ENCODE measurements at regions not wholly inside any gene's neighbourhood (a gene's known extent, or its start where the extent isn't known, plus 50 kb on each side); places are given as distances from the start of the nearest gene placed in this dataset.
"Not testable (repeated sequence)": the region's sequence is repeated elsewhere in the genome, so short reads cannot be mapped to it uniquely, and the experiment has no call there.

DNA sequence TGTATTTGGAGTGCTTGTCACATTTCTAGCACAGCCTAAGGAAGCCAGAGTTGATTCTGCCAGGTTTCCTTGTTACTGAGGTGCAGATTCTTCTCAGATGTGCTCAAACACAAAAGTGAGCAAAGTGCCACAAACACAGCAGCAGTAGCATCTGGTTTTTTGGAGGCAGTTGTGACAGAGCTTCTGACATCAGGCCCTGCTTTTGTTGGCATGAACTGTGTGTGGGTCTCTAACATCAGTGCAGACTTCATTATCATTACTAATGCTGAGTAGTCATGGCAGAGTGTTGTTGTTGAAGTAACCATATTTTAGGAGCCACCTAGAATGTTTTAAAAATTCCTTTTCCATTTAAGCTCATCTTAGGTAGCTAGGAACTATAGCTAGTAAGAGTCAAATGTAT, 656.6 kb downstream of the ANKRD50 start:
- ATAC-seq (replicated peaks) (no peak), DNase-seq (no peak)
- Mint-ChIP-seq H3K27ac (no peak overlapping the region), H3K27me3 (peaks cover 0 to 8% of the 10 kb centered on the region in 2 donors), H3K36me3 (no peaks in the 10 kb centered on the region), H3K4me3 (no peak overlapping the region), H3K9me3 (no peaks in the 10 kb centered on the region), H3K4me1 (peaks cover 8 to 10% of the 10 kb centered on the region in 2 donors)

DNA sequence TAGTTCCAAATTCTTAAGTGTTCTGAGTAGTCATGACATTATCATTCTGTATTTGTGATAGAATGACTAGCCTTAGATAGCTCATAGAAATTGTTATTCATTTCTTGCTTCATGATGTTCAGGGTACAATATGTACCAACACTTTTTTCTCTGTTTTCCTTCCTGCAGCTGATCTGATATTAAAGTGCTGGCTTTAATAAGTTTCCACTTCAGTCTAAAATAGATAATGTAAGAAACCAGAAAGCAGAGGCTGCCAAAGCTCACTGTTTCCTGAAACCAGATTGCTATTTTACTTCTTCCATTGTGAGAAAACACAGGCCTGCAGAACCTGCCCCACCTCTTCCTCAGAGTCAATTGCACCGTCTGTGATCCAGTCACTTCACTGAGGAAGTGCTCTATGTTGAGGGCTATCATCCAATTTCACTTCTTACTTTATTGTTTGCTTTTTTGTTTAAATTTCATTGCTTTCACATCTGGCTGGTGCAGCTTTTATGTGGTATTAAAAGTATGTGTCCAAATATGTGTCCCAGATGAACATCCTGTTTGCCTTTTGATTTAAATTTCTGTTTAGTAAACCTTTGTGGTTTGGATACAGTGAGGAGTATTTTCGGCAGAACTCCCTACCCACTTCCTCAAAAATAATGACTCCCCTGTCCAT, 652.1 kb downstream of the ANKRD50 start:
- Mint-ChIP-seq H3K27me3 (no peaks in the 10 kb centered on the region), H3K4me1 (peaks cover 8 to 12% of the 10 kb centered on the region in 2 donors), H3K36me3 (no peaks in the 10 kb centered on the region), H3K9me3 (no peaks in the 10 kb centered on the region), H3K27ac (no peak overlapping the region), H3K4me3 (peak overlapping the region; percentile 2 to 14)
- peak; percentile 68 to 71 for ATAC-seq (replicated peaks)
- no peak for DNase-seq

DNA sequence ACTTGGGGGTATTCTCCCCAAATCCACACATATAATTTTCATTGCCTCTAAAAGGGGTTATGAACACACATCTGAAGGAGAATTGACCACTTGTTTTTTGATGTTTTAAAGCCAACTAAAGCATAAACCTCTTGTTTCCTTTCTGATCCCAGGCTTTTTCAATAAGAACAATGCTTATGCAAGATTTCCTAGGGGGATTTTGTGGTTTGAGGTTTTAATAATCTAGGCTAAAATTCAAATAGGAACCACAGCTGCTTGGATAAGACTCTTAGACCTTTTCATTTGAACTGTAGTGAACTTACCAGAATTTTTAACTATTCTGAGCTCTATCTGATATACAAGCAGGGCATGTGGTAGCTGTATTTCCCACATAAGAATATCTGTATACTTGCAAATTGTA, 651.1 kb downstream of the ANKRD50 start:
- H3K27me3 Mint-ChIP-seq: no peaks in the 10 kb centered on the region
- H3K9me3 Mint-ChIP-seq: no peaks in the 10 kb centered on the region
- DNase-seq: no peak
- no peak overlapping the region for H3K27ac Mint-ChIP-seq
- H3K4me3 Mint-ChIP-seq: no peak overlapping the region
- ATAC-seq (replicated peaks): no peak
- peaks cover 8 to 12% of the 10 kb centered on the region in 2 donors for H3K4me1 Mint-ChIP-seq
- H3K36me3 Mint-ChIP-seq: no peaks in the 10 kb centered on the region

DNA sequence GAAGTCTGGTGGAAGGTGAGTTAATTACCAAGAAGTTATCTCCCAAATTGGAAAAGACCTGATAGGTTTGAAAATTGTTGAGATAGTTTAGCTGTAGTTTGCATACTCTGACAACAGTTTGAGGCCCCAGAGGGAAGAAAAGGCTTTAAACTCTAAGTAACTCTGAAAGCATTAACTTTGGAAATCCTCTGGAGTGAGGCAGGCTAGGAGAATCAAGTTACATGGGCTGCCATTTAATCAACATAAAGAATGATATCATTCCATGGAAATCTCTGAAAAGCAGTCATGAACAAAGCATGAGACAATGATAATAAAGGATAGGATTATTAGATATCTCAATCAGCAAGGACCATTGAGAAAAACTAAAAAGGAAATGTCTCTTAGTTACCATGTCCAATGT, 647.1 kb downstream of the ANKRD50 start:
- Mint-ChIP-seq H3K27ac (no peak overlapping the region), H3K4me1 (peaks cover 4 to 6% of the 10 kb centered on the region in 2 donors), H3K9me3 (peaks cover 5% of the 10 kb centered on the region in 2 donors), H3K4me3 (no peak overlapping the region), H3K36me3 (peaks cover 0 to under 1% of the 10 kb centered on the region in 2 donors), H3K27me3 (no peaks in the 10 kb centered on the region)
- ATAC-seq (replicated peaks) (no peak), DNase-seq (no peak)

DNA sequence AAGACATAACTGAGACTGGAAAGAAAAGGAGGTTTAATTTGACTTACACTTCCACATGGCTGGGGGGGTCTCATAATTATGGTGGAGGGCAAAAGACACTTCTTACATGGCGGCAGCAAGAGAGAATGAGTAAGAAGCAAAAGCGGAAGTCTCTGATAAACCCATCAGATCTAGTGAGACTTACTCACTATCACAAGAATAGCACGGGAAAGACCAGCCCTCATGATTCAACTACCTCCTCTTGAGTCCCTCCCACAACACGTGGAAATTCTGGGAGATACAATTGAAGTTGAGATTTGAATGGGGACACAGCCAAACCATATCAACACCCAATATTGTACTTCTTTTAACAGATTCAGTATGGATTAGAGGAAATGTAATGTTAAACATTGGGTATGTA, 646.6 kb downstream of the ANKRD50 start:
- peaks cover 10% of the 10 kb centered on the region in 2 donors for H3K9me3 Mint-ChIP-seq
- no peak for DNase-seq
- no peak overlapping the region for H3K4me3 Mint-ChIP-seq
- H3K4me1 Mint-ChIP-seq: peaks cover 0 to 1% of the 10 kb centered on the region in 2 donors
- ATAC-seq (replicated peaks): no peak
- H3K36me3 Mint-ChIP-seq: peaks cover 1 to 5% of the 10 kb centered on the region in 2 donors
- H3K27ac Mint-ChIP-seq: no peak overlapping the region
- no peaks in the 10 kb centered on the region for H3K27me3 Mint-ChIP-seq

DNA sequence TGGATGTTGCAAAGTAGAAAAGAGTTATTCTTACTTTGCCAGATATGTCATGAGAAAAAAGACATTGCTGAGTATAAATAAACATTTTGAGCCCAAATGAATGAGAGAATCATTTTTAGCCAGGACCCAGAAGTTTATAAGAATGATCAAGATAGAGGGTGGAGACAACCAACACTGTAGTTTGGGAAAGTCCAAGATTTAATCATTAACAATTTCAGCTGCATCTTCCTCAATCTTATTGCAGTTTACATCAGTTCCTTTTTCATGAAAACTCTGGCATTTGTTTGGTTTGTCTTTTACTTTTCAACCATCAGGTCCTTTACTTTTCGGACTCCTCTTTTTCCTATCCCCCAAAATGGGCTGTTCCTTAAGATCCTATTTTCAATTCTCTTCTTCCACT, 645.9 kb downstream of the ANKRD50 start:
- ATAC-seq (replicated peaks): no peak
- no peak overlapping the region for H3K4me3 Mint-ChIP-seq
- peaks cover 14 to 17% of the 10 kb centered on the region in 2 donors for H3K9me3 Mint-ChIP-seq
- peaks cover 1 to 6% of the 10 kb centered on the region in 2 donors for H3K36me3 Mint-ChIP-seq
- H3K27ac Mint-ChIP-seq: no peak overlapping the region
- no peaks in the 10 kb centered on the region for H3K4me1 Mint-ChIP-seq
- no peaks in the 10 kb centered on the region for H3K27me3 Mint-ChIP-seq
- DNase-seq: no peak

DNA sequence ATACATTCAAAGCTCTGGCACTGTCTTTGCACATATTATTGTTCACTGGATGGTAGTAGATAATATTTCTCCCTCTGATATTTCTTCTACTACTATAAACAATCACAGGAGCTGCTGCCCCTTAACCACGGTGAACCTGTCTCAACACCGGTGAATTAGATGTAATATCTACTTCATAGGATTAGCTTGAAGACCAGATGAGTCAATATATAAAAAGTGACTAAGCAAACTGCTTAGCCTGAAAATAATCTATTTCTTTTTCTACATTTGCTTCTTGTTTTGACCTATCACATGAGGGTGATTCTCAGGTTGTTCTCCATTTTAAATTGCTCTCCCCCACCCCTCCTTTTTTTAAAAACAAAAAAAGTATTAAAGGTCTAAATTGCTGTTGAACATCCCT, 645.5 kb downstream of the ANKRD50 start:
- Mint-ChIP-seq H3K27ac (no peak overlapping the region), H3K27me3 (no peaks in the 10 kb centered on the region), H3K9me3 (peaks cover 17 to 18% of the 10 kb centered on the region in 2 donors), H3K36me3 (peaks cover 1 to 6% of the 10 kb centered on the region in 2 donors), H3K4me3 (no peak overlapping the region), H3K4me1 (no peaks in the 10 kb centered on the region)
- no peak for DNase-seq
- no peak for ATAC-seq (replicated peaks)

DNA sequence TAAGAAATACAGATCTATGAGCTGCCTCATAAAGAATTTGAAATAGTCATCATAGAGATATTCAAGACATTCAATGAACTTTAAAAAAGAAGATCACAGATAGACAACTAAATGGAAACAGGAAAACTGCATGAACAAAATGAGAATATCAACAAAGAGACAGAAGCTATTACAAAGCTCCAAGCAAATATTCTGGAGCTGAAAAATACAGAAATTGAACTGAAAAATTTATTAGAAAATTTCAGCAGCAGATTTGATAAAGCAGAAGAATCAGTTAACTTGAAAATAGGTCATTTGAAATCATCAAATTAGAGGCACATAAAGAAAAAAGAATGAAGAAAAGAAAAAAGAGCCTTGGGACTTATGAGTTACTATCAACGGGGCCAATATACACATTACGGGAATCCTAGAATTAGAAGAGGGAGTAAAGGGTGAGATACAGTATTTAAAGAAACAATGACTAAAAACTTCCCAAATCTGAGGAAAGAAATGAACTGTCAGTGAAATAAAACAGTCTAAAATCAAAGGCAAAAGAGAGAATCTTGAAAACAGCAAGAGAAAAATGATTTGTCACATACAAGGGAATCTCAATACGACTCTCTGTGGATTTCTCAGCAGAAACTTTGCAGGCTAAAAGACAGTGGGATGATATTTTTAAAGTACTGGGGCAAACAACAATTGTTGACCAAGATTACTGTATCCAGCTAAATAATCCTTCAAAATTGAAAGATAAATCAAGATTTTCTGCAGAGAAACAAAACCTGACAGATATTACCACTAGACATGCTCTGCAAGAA, 641.6 kb downstream of the ANKRD50 start:
- Mint-ChIP-seq H3K9me3 (peaks cover 18 to 28% of the 10 kb centered on the region in 2 donors), H3K27me3 (no peaks in the 10 kb centered on the region), H3K4me1 (no peaks in the 10 kb centered on the region), H3K36me3 (peaks cover 1 to 6% of the 10 kb centered on the region in 2 donors), H3K27ac (no peak overlapping the region), H3K4me3 (no peak overlapping the region)
- ATAC-seq (replicated peaks): no peak
- DNase-seq: no peak

DNA sequence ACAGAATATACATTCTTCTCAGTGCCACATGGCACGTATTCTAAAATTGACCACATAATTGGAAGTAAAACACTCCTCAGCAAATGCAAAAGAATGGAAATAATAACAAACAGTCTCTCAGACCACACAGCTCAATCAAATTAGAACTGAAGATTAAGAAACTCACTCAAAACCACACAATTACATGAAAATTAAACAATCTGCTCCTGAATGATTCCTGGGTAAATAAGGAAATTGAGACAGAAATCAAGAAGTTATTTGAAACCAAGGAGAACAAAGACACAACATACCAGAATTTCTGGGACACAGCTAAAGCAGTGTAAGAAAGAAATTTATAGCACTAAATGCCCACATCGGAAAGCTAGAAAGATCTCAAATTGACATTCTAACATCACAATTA, 637.3 kb downstream of the ANKRD50 start:
- DNase-seq; H3K27me3 Mint-ChIP-seq; H3K27ac Mint-ChIP-seq; ATAC-seq (replicated peaks); H3K4me3 Mint-ChIP-seq; H3K4me1 Mint-ChIP-seq: not testable (repeated sequence)
- Mint-ChIP-seq H3K9me3 (peaks cover 19 to 28% of the 10 kb centered on the region in 2 donors), H3K36me3 (peaks cover 2 to 10% of the 10 kb centered on the region in 2 donors)

DNA sequence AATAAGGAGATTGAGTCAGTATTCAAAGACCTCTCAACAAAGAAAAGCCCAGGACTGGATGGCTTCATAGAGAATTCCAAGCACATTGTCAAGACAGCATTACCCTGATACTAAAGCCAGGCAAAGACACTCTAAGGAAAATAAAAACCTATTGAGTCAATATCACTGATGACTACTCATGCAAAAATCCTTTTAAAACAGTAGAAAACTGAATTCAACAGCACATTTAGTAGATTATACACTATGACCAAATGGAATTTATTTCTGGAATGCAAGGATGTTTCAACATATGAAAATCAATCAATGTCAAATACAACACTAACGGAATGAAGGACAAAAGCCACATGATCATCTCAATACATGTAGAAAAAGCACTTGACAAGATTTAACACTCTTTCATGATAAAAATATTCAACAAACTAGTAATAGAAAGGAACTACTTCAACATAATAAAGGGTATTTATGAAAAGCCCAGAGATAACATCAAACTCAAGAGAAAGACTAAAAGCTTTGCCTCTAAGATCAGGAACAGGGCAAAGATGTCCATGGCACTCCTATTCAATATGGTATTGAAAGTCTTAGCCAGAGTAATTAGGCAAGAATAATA, 633.3 kb downstream of the ANKRD50 start:
- Mint-ChIP-seq H3K36me3 (peaks cover 1 to 4% of the 10 kb centered on the region in 2 donors), H3K4me3 (no peak overlapping the region), H3K27me3 (no peaks in the 10 kb centered on the region), H3K4me1 (peaks cover 0 to 7% of the 10 kb centered on the region in 2 donors), H3K9me3 (peaks cover 6 to 8% of the 10 kb centered on the region in 2 donors), H3K27ac (no peak overlapping the region)
- no peak for DNase-seq
- no peak for ATAC-seq (replicated peaks)

DNA sequence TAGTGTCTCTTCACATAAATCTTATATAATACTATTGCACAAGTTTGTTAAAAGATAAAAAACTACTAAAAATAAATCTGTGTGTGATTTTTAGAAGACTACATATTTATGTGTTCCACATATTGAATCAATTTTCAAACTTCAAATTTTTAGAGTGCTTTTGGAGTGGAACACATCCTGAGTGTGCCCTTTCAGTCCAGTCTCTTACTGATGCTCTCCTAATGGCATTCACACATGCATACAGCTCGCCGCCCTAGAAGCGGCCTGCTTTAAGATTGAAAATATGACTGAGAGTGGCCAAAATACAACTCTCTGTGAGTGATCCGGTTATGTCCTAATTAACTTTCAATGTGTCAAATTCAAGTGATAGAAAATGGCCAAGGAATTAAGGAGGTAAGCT, 628.8 kb downstream of the ANKRD50 start:
- H3K27ac Mint-ChIP-seq: no peak overlapping the region

DNA sequence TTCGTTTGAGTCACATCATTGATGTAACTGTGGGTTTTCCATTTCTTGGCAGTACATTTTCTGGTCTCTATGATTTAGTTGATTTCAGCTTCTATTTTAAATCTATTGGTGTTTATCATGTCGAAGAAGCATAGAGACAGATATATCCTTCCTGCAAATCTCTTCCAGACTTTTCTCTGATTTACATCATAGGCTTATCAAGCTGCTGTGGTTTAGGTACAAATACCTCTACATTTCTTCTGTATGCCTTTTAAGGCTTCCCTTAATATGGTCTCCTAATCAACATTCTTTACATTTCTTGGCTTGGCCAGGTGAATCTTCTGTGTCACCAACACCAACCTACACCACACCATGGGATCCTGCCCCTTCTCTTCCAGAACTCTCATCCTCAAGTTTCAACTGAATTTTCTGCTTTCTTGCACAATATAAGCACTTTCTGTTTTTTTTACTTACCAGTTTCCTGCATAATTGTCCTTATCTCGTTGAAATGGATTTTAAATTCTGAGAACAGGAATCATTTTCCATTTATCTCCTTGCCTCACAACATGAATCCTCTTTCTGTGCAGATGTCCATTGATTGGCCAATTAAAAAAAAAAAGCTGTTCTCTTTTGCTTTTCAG, 626.9 kb downstream of the ANKRD50 start:
- H3K9me3 Mint-ChIP-seq: no peaks in the 10 kb centered on the region
- H3K27me3 Mint-ChIP-seq: no peaks in the 10 kb centered on the region
- no peak overlapping the region for H3K27ac Mint-ChIP-seq
- DNase-seq (no peak), ATAC-seq (replicated peaks) (no peak)
- H3K4me1 Mint-ChIP-seq: no peaks in the 10 kb centered on the region
- no peak overlapping the region for H3K4me3 Mint-ChIP-seq
- no peaks in the 10 kb centered on the region for H3K36me3 Mint-ChIP-seq

More for the DNA sequence above, 628.8 kb downstream of the ANKRD50 start:
- peaks cover 4 to 8% of the 10 kb centered on the region in 2 donors for H3K9me3 Mint-ChIP-seq
- H3K36me3 Mint-ChIP-seq: peaks cover 1 to 4% of the 10 kb centered on the region in 2 donors
- H3K4me1 Mint-ChIP-seq: no peaks in the 10 kb centered on the region
- DNase-seq (no peak), ATAC-seq (replicated peaks) (no peak)
- no peak overlapping the region for H3K4me3 Mint-ChIP-seq
- H3K27me3 Mint-ChIP-seq: no peaks in the 10 kb centered on the region

DNA sequence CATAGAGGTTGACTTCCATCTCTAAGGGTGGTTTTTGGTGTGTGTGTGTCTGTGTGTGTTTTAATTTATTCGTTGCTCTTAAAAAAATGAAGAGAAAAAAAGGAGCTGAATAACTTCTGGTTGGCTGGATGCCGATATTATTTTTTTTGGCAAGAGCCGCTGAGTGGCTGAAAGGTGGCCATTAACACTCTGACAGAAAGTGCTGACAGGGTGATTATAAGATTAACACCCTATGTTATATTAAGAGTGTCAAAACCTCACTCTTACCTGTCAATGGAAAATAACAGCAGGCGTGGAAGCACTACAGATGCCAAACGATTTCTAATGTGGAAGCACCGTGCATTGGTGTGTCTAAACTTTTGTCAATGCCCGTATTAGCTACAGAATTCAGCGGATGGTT, 622.5 kb downstream of the ANKRD50 start:
- no peaks in the 10 kb centered on the region for H3K36me3 Mint-ChIP-seq
- H3K27me3 Mint-ChIP-seq: no peaks in the 10 kb centered on the region
- H3K9me3 Mint-ChIP-seq: no peaks in the 10 kb centered on the region
- H3K4me1 Mint-ChIP-seq: no peaks in the 10 kb centered on the region
- H3K27ac Mint-ChIP-seq: no peak overlapping the region
- DNase-seq (no peak), ATAC-seq (replicated peaks) (no peak)
- H3K4me3 Mint-ChIP-seq: no peak overlapping the region

DNA sequence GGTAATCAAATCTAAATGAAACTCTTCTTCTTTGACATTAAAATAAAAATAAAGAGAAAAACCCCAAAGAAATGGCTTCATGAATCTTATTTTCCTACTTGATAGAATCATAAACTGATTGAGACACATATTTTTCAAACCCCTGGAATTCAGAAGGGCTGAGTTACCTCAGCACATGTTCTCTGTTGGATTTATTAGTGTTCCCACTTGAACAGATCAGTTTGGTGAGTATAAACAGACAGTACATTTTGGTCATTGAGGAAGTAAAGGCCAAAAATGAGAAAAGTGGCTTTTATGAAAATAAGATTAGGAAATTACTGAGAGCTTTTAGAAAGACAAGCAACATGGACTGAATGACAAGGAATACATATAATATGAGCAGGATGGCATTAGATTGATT, 620.4 kb downstream of the ANKRD50 start:
- Mint-ChIP-seq H3K27ac (no peak overlapping the region), H3K27me3 (no peaks in the 10 kb centered on the region), H3K4me1 (no peaks in the 10 kb centered on the region), H3K9me3 (no peaks in the 10 kb centered on the region), H3K36me3 (no peaks in the 10 kb centered on the region), H3K4me3 (no peak overlapping the region)
- ATAC-seq (replicated peaks) (no peak), DNase-seq (no peak)
